GM12874 (cell line): ENCODE measurements at regions not wholly inside any gene's neighbourhood (a gene's known extent, or its start where the extent isn't known, plus 50 kb on each side); places are given as distances from the start of the nearest gene placed in this dataset.

Experiments
- CTCF ChIP-seq: IDR thresholded peaks from 2 replicates; pipeline ENCODE4 v1.5.1; 2011; ENCODE audit warnings: low read depth, mild to moderate bottlenecking, control low read depth, low read length, moderate library complexity; ENCODE audit not compliant: insufficient read depth

- TF ChIP-seq CTCF: no peak
These were observed 1717.1 kb upstream of the RAG2 start for GRCh38 chr11:38315151-38315550.

- no peak for TF ChIP-seq CTCF
These were observed 1709.4 kb upstream of the RAG2 start for GRCh38 chr11:38307455-38307854.

- no peak for TF ChIP-seq CTCF
These were observed 1707.6 kb upstream of the RAG2 start for GRCh38 chr11:38305682-38306081.

GRCh38 chr11:38304926-38305325, 1706.9 kb upstream of the RAG2 start:
- TF ChIP-seq CTCF: no peak

GRCh38 chr11:38302564-38302963, 1704.5 kb upstream of the RAG2 start:
- TF ChIP-seq CTCF: no peak

GRCh38 chr11:38300570-38300969, 1702.5 kb upstream of the RAG2 start:
- no peak for TF ChIP-seq CTCF

GRCh38 chr11:38296211-38296776, 1698.3 kb upstream of the RAG2 start:
- no peak for TF ChIP-seq CTCF
